ENCODE measurements at regions not wholly inside any gene's neighbourhood (a gene's known extent, or its start where the extent isn't known, plus 50 kb on each side); places are given as distances from the start of the nearest gene placed in this dataset.

- ChIA-PET POLR2A (no interaction called here), CTCF (no interaction called here)
- TF ChIP-seq, protein P1, sequence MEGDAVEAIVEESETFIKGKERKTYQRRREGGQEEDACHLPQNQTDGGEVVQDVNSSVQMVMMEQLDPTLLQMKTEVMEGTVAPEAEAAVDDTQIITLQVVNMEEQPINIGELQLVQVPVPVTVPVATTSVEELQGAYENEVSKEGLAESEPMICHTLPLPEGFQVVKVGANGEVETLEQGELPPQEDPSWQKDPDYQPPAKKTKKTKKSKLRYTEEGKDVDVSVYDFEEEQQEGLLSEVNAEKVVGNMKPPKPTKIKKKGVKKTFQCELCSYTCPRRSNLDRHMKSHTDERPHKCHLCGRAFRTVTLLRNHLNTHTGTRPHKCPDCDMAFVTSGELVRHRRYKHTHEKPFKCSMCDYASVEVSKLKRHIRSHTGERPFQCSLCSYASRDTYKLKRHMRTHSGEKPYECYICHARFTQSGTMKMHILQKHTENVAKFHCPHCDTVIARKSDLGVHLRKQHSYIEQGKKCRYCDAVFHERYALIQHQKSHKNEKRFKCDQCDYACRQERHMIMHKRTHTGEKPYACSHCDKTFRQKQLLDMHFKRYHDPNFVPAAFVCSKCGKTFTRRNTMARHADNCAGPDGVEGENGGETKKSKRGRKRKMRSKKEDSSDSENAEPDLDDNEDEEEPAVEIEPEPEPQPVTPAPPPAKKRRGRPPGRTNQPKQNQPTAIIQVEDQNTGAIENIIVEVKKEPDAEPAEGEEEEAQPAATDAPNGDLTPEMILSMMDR (IDR thresholded peaks at IDR 0.05; ENCODE audit: insufficient read depth, low read depth, low read length), result no peak
- Histone ChIP-seq H3K4me3 (ENCODE audit: low read depth, low read length) (no peak overlapping the region), H3K36me3 (ENCODE audit: control insufficient read depth, insufficient read depth, low read length) (no peaks in the 10 kb centered on the region), H3K27me3 (ENCODE audit: control insufficient read depth, insufficient read depth, low read length) (no peaks in the 10 kb centered on the region)
- DNase-seq (ENCODE audit: low read depth), result no peak
These were observed 1094.7 kb upstream of the DDX18 start for GRCh38 chr2:116719836-116720235.

GRCh38 chr2:116724550-116724949 is 1089.9 kb upstream of the DDX18 start:
- TF ChIP-seq, protein P1 (IDR thresholded peaks at IDR 0.05; ENCODE audit: insufficient read depth, low read depth, low read length), result no peak
- CTCF ChIA-PET, result no interaction called here

DNA sequence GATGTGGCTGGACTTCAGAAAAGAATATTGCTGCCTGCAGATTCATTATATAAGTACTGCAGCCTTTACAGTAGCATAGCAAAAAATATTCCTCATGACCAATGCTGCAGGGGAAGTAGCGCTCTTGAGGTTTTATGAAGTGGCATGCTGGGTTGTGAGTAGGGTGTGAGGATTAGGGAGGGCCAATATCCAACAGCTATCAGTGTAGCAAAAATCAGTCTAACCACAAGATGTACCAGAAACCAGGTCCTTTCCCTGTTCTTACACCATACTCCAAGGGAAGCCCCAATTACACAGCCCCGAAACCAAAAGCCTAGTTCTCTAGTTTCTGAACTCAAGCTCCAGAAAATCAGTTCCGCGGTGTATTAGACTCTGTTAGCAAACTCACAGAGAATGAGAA is 1082.2 kb upstream of the DDX18 start:
- CTCF ChIA-PET, result no interaction called here
- Histone ChIP-seq H3K27me3 (ENCODE audit: control insufficient read depth, insufficient read depth, low read length) (no peaks in the 10 kb centered on the region), H3K36me3 (ENCODE audit: control insufficient read depth, insufficient read depth, low read length) (no peaks in the 10 kb centered on the region), H3K4me3 (ENCODE audit: low read depth, low read length) (no peak overlapping the region)
- DNase-seq (ENCODE audit: low read depth), result no peak
- TF ChIP-seq, protein P1 (IDR thresholded peaks at IDR 0.05; ENCODE audit: insufficient read depth, low read depth, low read length), result no peak
- POLR2A ChIA-PET, result no interaction called here

More at GRCh38 chr2:116724550-116724949, 1089.9 kb upstream of the DDX18 start:
- Histone ChIP-seq H3K36me3 (ENCODE audit: control insufficient read depth, insufficient read depth, low read length) (no peaks in the 10 kb centered on the region), H3K27me3 (ENCODE audit: control insufficient read depth, insufficient read depth, low read length) (no peaks in the 10 kb centered on the region), H3K4me3 (ENCODE audit: low read depth, low read length) (no peak overlapping the region)
- POLR2A ChIA-PET, result no interaction called here
- DNase-seq (ENCODE audit: low read depth), result no peak

- ChIA-PET POLR2A (no interaction called here), CTCF (no interaction called here)
- H3K4me3 ChIP-seq (ENCODE audit: low read depth, low read length), result no peak overlapping the region
- no peak for DNase-seq (ENCODE audit: low read depth)
- TF ChIP-seq, protein P1 (IDR thresholded peaks at IDR 0.05; ENCODE audit: insufficient read depth, low read depth, low read length), result no peak
- no peaks in the 10 kb centered on the region for H3K36me3 ChIP-seq (ENCODE audit: control insufficient read depth, insufficient read depth, low read length)
- H3K27me3 ChIP-seq (ENCODE audit: control insufficient read depth, insufficient read depth, low read length), result no peaks in the 10 kb centered on the region
These were observed 1080.8 kb upstream of the DDX18 start for GRCh38 chr2:116733699-116734098.

DNA sequence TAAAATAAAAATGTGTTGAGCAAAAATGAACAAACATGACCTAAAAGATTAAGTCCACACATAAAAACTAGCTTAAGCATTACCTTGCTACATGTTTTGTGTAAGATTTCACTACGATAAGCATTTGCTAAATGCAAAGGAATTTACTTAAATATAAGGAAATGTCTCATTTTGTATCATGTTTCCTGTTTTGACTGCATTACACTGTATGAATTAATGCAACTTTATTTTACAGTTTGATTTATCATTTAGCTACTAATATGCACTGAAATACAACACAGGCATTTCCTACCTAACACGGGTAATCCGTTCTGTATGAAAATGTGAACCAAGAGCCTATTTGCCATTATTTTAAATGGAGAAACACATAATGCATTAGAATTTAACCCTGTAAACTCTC is 1076.5 kb upstream of the DDX18 start:
- TF ChIP-seq, protein P1 (IDR thresholded peaks at IDR 0.05; ENCODE audit: insufficient read depth, low read depth, low read length), result no peak
- no peaks in the 10 kb centered on the region for H3K27me3 ChIP-seq (ENCODE audit: control insufficient read depth, insufficient read depth, low read length)
- no peak for DNase-seq (ENCODE audit: low read depth)
- no peak overlapping the region for H3K4me3 ChIP-seq (ENCODE audit: low read depth, low read length)
- ChIA-PET POLR2A (no interaction called here), CTCF (no interaction called here)
- H3K36me3 ChIP-seq (ENCODE audit: control insufficient read depth, insufficient read depth, low read length), result no peaks in the 10 kb centered on the region

Data from BJ (cell line).